H1 (cell line): ENCODE measurements at regions not wholly inside any gene's neighbourhood (a gene's known extent, or its start where the extent isn't known, plus 50 kb on each side); places are given as distances from the start of the nearest gene placed in this dataset.

Experiments
- CTCF ChIA-PET: fragments of 300-600 bp; sonication (Branson Sonifier 250); formaldehyde crosslinking; loops from one replicate; lab custom pipeline; 2021; ENCODE audit not compliant: partially characterized antibody; lab: Charles Lee
- POLR2A ChIA-PET: fragments of 300-600 bp; sonication (Branson Sonifier 250); formaldehyde crosslinking; loops from one replicate; lab custom pipeline; 2021; ENCODE audit warnings: inconsistent platforms; ENCODE audit not compliant: partially characterized antibody; lab: Charles Lee
- DNase-seq, 2 experiments: peaks; one replicate each; pipeline versions ENCODE4 v3.0.0 to v3.0.0-alpha.2; 2010 to 2022; ENCODE audit warnings: low spot score in 2 of 2, low read depth in 1 of 2, mixed read lengths in 1 of 2
- FAIRE-seq: peaks from 2 replicates; lab custom pipeline; 2011; peaks lifted over from hg19 to GRCh38; lab: Jason Lieb, UNC
- H2AFZ ChIP-seq: 2 replicates; pipeline ENCODE4 v1.8.1; 2012; ENCODE audit warnings: low read length, inconsistent platforms
- H2AK5ac ChIP-seq: 2 replicates; pipeline ENCODE4 v1.6.1; 2013; ENCODE audit warnings: low read depth, low read length
- H2BK120ac ChIP-seq: replicated peaks from 2 replicates; pipeline ENCODE3; 2013; ENCODE audit warnings: low read depth, low read length, inconsistent platforms
- H2BK12ac ChIP-seq: 2 replicates; pipeline ENCODE4 v1.6.1; 2013; ENCODE audit warnings: low read depth, low read length
- H2BK15ac ChIP-seq: 2 replicates; pipeline ENCODE4 v1.6.1; 2013; ENCODE audit warnings: low read length
- H2BK20ac ChIP-seq: 2 replicates; pipeline ENCODE4 v1.6.1; 2013; ENCODE audit warnings: low read length
- H2BK5ac ChIP-seq: 2 replicates; pipeline ENCODE4 v1.6.1; 2013; ENCODE audit warnings: low read depth, low read length
- H3K14ac ChIP-seq: 2 replicates; pipeline ENCODE4 v1.6.1; 2013; ENCODE audit warnings: inconsistent platforms; ENCODE audit not compliant: insufficient read length
- H3K18ac ChIP-seq: 2 replicates; pipeline ENCODE4 v1.6.1; 2013; ENCODE audit warnings: low read length; ENCODE audit errors: extremely low read depth
- H3K23ac ChIP-seq: 2 replicates; pipeline ENCODE4 v1.6.1; 2013; ENCODE audit warnings: inconsistent platforms; ENCODE audit not compliant: insufficient read length
- H3K23me2 ChIP-seq: 2 replicates; pipeline ENCODE4 v1.6.1; 2013; ENCODE audit warnings: low read depth, low read length
- H3K27ac ChIP-seq: 2 replicates; pipeline ENCODE4 v1.6.1; 2011; ENCODE audit warnings: low read depth, low read length, inconsistent platforms
- H3K27me3 ChIP-seq, 4 experiments: replicated peaks in 1 of 4; 1 replicate in 1 of 4; 2 replicates in 3 of 4; pipeline versions ENCODE4 v1.6.1 to v1.8.1; 2011 to 2013; ENCODE audit warnings: low read length in 3 of 4, mild to moderate bottlenecking in 3 of 4, inconsistent platforms in 2 of 4, mixed read lengths in 2 of 4, moderate library complexity in 1 of 4; ENCODE audit not compliant: control insufficient read depth in 3 of 4, insufficient read depth in 3 of 4; ENCODE audit errors: extremely low read depth in 1 of 4
- H3K36me3 ChIP-seq, 4 experiments: 2 replicates each; pipeline versions ENCODE4 v1.6.1 to v1.8.1; 2011 to 2013; ENCODE audit warnings: mild to moderate bottlenecking in 4 of 4, low read length in 3 of 4, moderate library complexity in 2 of 4, control low read depth in 1 of 4, inconsistent platforms in 1 of 4; ENCODE audit not compliant: insufficient read depth in 4 of 4, control insufficient read depth in 2 of 4
- H3K4ac ChIP-seq: replicated peaks from 2 replicates; pipeline ENCODE3; 2013; ENCODE audit warnings: low read length, low read depth, mixed read lengths, inconsistent platforms; ENCODE audit not compliant: insufficient read length
- H3K4me1 ChIP-seq, 4 experiments: replicated peaks in 1 of 4; 1 replicate in 1 of 4; 2 replicates in 3 of 4; pipeline versions ENCODE4 v1.6.1 to v1.8.1; 2011 to 2013; ENCODE audit warnings: low read length in 3 of 4, inconsistent platforms in 2 of 4, mixed read lengths in 1 of 4; ENCODE audit not compliant: insufficient read depth in 4 of 4, control insufficient read depth in 3 of 4
- H3K4me2 ChIP-seq, 2 experiments: 2 replicates each; pipeline versions ENCODE4 v1.6.1 to v1.8.1; 2011 to 2013; ENCODE audit warnings: low read depth in 2 of 2, low read length in 2 of 2, control low read depth in 1 of 2, inconsistent platforms in 1 of 2, mild to moderate bottlenecking in 1 of 2; ENCODE audit not compliant: insufficient read depth in 1 of 2
- H3K4me3 ChIP-seq, 4 experiments: fragments of 200-600, 300-600 bp in 1 of 4; sonication (generic), shearing (Covaris generic), sonication (Bioruptor Twin) in 1 of 4; 2 replicates each; pipeline versions ENCODE4 v1.5.1 to v1.8.1; 2011 to 2016; ENCODE audit warnings: low read length in 4 of 4, low read depth in 3 of 4, control low read depth in 2 of 4, inconsistent platforms in 2 of 4, mild to moderate bottlenecking in 2 of 4, mixed read lengths in 1 of 4, moderate library complexity in 1 of 4; ENCODE audit not compliant: insufficient read depth in 2 of 4; ENCODE audit errors: extremely low read depth in 1 of 4
- H3K56ac ChIP-seq: replicated peaks from 2 replicates; pipeline ENCODE3; 2013; ENCODE audit warnings: low read depth, mild to moderate bottlenecking, mixed read lengths, low read length, inconsistent platforms; ENCODE audit not compliant: insufficient read length
- H3K79me1 ChIP-seq: 2 replicates; pipeline ENCODE4 v1.6.1; 2013; ENCODE audit warnings: low read depth, low read length, control low read depth
- H3K79me2 ChIP-seq, 2 experiments: 2 replicates each; pipeline versions ENCODE4 v1.6.1 to v1.8.1; 2012 to 2013; ENCODE audit warnings: low read length in 2 of 2, mild to moderate bottlenecking in 2 of 2, inconsistent platforms in 1 of 2; ENCODE audit not compliant: insufficient read depth in 2 of 2, control insufficient read depth in 1 of 2
- H3K9ac ChIP-seq, 4 experiments: replicated peaks in 1 of 4; 1 replicate in 1 of 4; 2 replicates in 3 of 4; pipeline versions ENCODE4 v1.6.1 to v1.8.1; 2011 to 2013; ENCODE audit warnings: low read depth in 3 of 4, low read length in 3 of 4, control low read depth in 2 of 4, mild to moderate bottlenecking in 2 of 4, moderate library complexity in 2 of 4, inconsistent platforms in 1 of 4; ENCODE audit errors: extremely low read depth in 1 of 4
- H3K9me3 ChIP-seq, 2 experiments: 2 replicates each; pipeline versions ENCODE4 v1.6.1 to v1.8.1; 2012 to 2013; ENCODE audit warnings: mild to moderate bottlenecking in 2 of 2, moderate library complexity in 2 of 2, control low read depth in 1 of 2, inconsistent platforms in 1 of 2, low read depth in 1 of 2, low read length in 1 of 2, mixed read lengths in 1 of 2; ENCODE audit not compliant: insufficient read depth in 2 of 2
- H4K20me1 ChIP-seq, 2 experiments: replicated peaks in 1 of 2; 2 replicates each; pipeline versions ENCODE3 to v1.8.1; 2011 to 2013; ENCODE audit warnings: inconsistent platforms in 2 of 2, low read length in 2 of 2, mild to moderate bottlenecking in 1 of 2; ENCODE audit not compliant: insufficient read depth in 2 of 2, control insufficient read depth in 1 of 2
- H4K5ac ChIP-seq: 2 replicates; pipeline ENCODE4 v1.6.1; 2013; ENCODE audit warnings: low read length, low read depth, mixed read lengths, inconsistent platforms; ENCODE audit not compliant: insufficient read length
- H4K8ac ChIP-seq: 2 replicates; pipeline ENCODE4 v1.8.0; 2013; ENCODE audit warnings: mild to moderate bottlenecking, moderate library complexity, low read length, inconsistent platforms; ENCODE audit not compliant: insufficient read depth; ENCODE audit errors: extremely low read depth
- H4K91ac ChIP-seq: replicated peaks from 2 replicates; pipeline ENCODE3; 2013; ENCODE audit warnings: low read length, mixed read lengths, inconsistent platforms; ENCODE audit not compliant: insufficient read length
- CBX8 ChIP-seq: fragments of 300-800, 300-1000 bp; sonication (generic); IDR thresholded peaks from 2 replicates; pipeline ENCODE4 v1.7.1; 2016; ENCODE audit warnings: low read depth, low read length, borderline replicate concordance
- JUND ChIP-seq: IDR thresholded peaks from 2 replicates; pipeline ENCODE4 v1.6.1; 2011; ENCODE audit warnings: mild to moderate bottlenecking, improper control_type of control experiment, low read length
- KDM4A ChIP-seq: IDR thresholded peaks from one replicate; pipeline ENCODE4 v1.7.1; 2012; ENCODE audit warnings: low read depth, mild to moderate bottlenecking, moderate library complexity, low read length, inconsistent platforms; ENCODE audit not compliant: severe bottlenecking
- SIN3A ChIP-seq, 2 experiments: IDR thresholded peaks in 1 of 2; conservative IDR thresholded peaks in 1 of 2; 2 replicates each; pipeline ENCODE4 v1.6.1; 2011 to 2012; ENCODE audit warnings: low read length in 2 of 2, improper control_type of control experiment in 1 of 2, low read depth in 1 of 2, mild to moderate bottlenecking in 1 of 2
- YY1 ChIP-seq: IDR thresholded peaks from 2 replicates; pipeline ENCODE4 v1.6.1; 2011; ENCODE audit warnings: low read depth, mild to moderate bottlenecking, low read length
- WGBS, 2 experiments: shearing (Covaris generic) in 1 of 2; methylation state at CpG; one replicate each; pipeline versions ENCODE4 v1.1.6 to v1.1.7; 2013 to 2015; ENCODE audit warnings: low lambda C conversion rate in 2 of 2, mixed read lengths in 2 of 2, inconsistent platforms in 1 of 2, low coverage in 1 of 2, missing lambda C conversion rate in 1 of 2; ENCODE audit not compliant: insufficient replicate concordance in 2 of 2, insufficient coverage in 1 of 2, insufficient read length in 1 of 2; ENCODE audit errors: extremely low coverage in 1 of 2, missing lambda C conversion rate in 1 of 2; 5-methylcytosine and 5-hydroxymethylcytosine counted together

DNA sequence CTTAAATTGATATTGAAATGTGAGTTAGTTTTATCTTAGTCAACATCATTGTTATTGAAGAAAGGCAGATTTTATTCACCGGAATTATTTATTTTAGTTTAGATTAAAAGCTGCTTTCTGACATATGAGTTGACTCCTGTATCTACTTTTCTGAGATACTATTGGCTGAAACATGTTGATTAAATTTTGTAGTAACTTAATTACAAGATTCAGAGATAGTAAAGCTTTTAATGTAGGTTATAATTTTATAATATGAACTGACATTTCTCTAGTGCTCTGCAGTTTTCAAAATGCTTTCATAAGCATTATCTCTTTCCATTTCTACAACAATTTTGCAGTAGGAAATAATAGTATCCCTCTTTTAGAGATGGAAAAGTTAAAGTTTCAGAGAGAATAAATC, 616.0 kb downstream of the USP25 start:
- ChIA-PET POLR2A (no interaction called here), CTCF (no interaction called here)
- H3K36me3 ChIP-seq = no peaks in the 10 kb centered on the region; a peak in 1 of 8 replicates
- H3K9ac ChIP-seq = no peak overlapping the region
- no peaks in the 10 kb centered on the region for H3K4me1 ChIP-seq
- no peak overlapping the region for H3K4me2 ChIP-seq
- no peaks in the 10 kb centered on the region for H3K27me3 ChIP-seq
- no peak overlapping the region for H3K18ac ChIP-seq
- no peaks in the 10 kb centered on the region for H3K79me2 ChIP-seq
- no peak overlapping the region for H4K5ac ChIP-seq
- no peak for DNase-seq
- no peak overlapping the region for H4K8ac ChIP-seq
- H3K79me1 ChIP-seq = no peaks in the 10 kb centered on the region
- no peak overlapping the region for H2AK5ac ChIP-seq
- H2BK12ac ChIP-seq = no peak overlapping the region
- H3K14ac ChIP-seq = no peak overlapping the region
- H3K56ac ChIP-seq = no peak overlapping the region
- no peak overlapping the region for H2BK5ac ChIP-seq
- no peak overlapping the region for H3K27ac ChIP-seq
- no peak for FAIRE-seq
- WGBS, 2 experiments = 90% methylated on average over 1 of the region's 1 CpG; no CpG with 5 or more reads in 1 of the 2 experiments
- H3K9me3 ChIP-seq = no peaks in the 10 kb centered on the region
- no peak overlapping the region for H4K91ac ChIP-seq
- no peak for TF ChIP-seq JUND
- TF ChIP-seq KDM4A = no peak
- TF ChIP-seq CBX8 = no peak
- TF ChIP-seq SIN3A (conservative IDR thresholded peaks at IDR 0.05 in 1 of 2, IDR thresholded peaks at IDR 0.05 in 1 of 2; ENCODE audit: low read depth in 1 of 2, low read length in 2 of 2) = no peak
- TF ChIP-seq YY1 = no peak
- H2BK15ac ChIP-seq = no peak overlapping the region
- H3K4me3 ChIP-seq = no peak overlapping the region
- no peaks in the 10 kb centered on the region for H4K20me1 ChIP-seq
- no peak overlapping the region for H3K23ac ChIP-seq
- H3K23me2 ChIP-seq = no peaks in the 10 kb centered on the region
- H2BK20ac ChIP-seq = no peak overlapping the region
- H2AFZ ChIP-seq = no peak overlapping the region
- H3K4ac ChIP-seq = no peak overlapping the region
- no peak overlapping the region for H2BK120ac ChIP-seq
